Activated T-cell treated with anti-CD3 and anti-CD28 coated beads, Interleukin-2, amount 50 U/mL, for 48 hours (primary cell): ENCODE measurements at regions not wholly inside any gene's neighbourhood (a gene's known extent, or its start where the extent isn't known, plus 50 kb on each side); places are given as distances from the start of the nearest gene placed in this dataset.
"Not testable (repeated sequence)": the region's sequence is repeated elsewhere in the genome, so short reads cannot be mapped to it uniquely, and the experiment has no call there.

Experiments
- DNase-seq, 2 experiments: peaks; one replicate each; pipeline ENCODE4 v3.0.0-alpha.2; 2020

- no peak for DNase-seq
Observed at GRCh38 chr3:14252321-14253021, 73.9 kb downstream of the LSM3 start.

GRCh38 chr3:14253022-14253706 is 74.5 kb downstream of the LSM3 start:
- no peak for DNase-seq

GRCh38 chr3:14253707-14254382 is 75.2 kb downstream of the LSM3 start:
- no peak for DNase-seq

DNA sequence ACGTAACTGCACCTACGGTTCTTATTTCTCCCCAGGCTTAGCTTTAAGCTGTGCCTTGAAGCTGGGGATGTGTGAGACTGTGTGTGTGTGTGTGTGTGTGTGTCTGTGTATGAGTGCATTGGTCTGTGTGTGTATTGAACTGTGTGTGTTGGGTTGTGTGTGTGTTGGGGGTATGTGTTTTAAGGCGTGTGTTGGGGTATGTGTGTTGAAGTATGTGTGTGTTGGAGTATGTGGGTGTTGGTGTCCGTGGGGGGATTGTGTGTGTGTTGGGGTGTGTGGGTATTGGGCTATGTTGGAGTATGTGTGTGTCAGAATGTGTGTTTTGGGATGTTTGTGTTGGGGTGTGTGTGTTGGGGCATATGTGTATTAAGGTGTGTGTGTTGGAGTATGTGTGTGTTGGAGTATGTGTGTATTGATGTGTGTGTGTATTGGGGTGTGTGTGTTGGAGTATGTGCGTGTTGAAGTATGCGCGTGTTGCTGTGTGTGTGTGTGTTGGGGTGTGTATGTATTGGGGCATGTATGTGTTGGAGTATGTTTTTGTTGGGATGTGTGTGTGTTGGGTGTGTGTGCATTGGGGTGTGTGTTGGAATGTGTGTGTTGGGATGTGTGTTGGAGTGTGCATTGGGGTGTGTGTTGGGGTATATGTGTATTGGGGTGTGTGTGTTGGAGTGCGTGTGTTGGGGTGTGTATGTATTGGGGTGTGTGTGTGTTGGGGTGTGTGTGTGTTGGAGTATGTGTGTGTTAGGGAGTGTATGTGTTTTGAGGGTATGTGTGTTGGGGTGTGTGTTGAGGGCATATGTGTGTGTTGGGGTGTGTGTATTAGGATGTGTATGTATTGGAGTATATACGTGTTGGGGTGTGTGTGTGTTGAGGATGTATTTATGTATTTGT is 76.4 kb downstream of the LSM3 start:
- no peak for DNase-seq

- DNase-seq = no peak
Observed at GRCh38 chr3:14256046-14256445, 77.4 kb downstream of the LSM3 start.

GRCh38 chr3:14256561-14257342 is 78.1 kb downstream of the LSM3 start:
- no peak for DNase-seq

DNA sequence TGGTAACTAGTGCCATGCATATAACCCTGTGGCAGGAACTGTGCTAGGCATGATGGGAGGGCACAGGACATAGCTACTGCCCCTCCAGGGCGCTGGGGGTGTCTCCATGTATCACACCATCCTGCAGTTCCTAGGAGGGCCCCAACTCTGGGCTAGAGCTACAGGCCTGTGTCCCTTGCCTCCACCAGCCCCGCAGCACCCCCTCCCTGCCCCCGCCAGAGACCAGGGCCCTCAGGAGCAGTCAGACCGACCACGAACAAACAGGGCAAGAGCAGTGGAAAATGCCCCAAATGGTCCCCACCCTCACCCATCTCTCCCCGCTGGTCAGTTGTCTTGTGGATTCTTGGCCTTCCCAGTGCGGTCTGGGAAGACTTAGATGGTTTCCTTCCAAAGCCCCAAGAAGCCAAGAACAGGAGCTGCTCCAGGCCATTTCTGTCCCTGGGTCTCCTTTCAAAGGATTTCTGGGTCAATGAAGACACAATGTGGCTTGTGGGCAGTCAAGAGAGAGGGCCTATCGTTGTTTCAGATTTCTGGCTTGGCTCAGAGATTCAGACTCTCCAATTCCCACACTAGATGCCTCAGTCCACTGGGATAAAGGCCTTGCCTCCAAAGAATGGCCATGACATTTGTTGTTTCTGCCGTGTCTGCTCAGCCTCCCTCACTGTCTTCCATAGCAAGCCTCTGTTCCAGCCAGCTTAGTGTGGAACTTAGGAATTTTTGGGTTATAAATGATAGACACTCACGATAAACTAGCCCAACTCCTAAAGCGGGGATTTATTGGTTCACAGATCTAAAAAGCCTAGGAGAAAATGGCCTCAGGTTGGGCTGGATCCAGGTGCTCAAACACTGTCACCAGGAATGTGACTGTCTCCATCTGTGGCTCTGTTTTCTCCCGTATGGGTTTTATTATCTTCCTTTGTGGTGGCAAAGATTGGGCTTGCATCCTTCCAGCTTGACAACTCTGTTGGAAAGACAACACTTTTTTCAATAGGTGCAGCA is 80.6 kb downstream of the LSM3 start:
- DNase-seq = no peak

DNA sequence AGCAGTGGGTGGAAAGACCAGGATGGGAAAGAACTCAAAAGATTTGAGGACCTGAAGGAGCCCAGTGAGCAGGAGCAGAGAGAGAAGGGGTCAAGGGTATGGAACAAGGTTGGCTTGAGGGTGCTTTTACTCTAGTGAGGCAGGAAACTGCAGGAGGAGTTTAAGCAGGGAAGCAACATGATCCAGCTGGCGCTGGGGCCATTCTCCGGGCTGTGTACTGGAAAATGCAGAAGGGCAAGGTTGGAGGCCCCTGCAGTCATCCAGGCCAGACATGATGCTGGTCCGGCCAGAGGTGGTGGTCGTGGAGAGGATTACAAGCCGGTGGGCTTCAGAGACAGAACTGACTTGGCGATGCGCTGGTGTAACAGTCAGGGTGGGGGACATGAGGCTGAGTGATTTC is 81.8 kb downstream of the LSM3 start:
- DNase-seq = no peak

DNA sequence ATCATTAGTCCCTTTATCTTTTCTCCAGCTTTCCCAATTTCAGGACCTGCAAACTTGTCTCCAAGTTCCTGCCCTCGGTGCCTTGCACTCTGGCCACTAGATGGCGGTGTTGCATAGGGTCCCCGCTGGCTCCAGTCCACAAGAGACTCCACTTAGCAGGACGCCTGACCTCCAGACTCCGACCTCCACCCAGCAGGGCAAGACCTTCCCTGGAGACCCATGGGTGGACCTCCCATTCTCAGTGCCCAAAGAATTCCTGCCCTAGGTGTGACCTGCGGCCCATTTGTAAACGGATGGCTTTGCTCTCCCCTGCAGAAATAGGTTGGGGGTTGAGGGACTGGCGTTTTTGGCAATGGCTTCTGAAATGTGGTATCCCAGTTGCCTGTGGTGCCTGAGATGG is 82.6 kb downstream of the LSM3 start:
- peak; percentile 81 to 84 for DNase-seq

DNA sequence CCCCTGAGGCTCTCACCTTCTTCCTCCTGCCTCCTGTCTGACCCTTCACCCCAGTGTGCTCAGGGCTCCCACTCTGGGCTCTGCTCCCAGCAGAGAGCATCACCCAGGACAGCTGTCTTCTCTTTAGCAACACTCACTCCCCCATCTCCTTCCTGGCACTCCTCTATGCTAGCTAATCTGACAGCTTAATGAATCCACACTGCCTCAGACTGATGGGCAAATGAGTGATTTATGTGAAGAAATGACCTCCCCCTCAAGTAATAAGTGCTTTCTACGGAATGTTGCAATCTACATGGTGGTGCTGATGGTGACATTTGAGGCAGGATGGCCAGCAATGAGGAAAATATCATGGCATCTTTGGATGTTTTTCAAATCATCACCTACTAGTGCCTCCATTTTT is 83.6 kb downstream of the LSM3 start:
- DNase-seq = no peak

DNA sequence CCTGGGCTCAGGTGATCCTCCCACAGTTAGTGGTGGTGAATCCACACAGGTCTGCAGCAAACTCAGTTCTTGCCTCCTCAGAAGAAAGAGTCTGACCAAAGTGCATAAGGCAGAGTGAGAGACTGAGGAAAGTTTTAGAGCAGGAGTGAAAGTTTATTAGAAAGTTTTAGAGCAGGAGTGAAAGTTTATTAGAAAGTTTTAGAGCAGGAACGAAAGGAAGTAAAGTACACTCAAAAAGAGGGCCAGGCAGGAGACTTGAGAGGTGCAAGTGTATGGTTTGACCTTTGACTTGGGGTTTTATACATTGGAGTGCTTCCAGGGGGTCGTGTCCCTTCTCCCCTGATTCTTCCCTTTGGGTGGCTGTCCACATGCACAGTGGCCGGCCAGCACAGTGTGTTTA is 84.2 kb downstream of the LSM3 start:
- DNase-seq = no peak

DNA sequence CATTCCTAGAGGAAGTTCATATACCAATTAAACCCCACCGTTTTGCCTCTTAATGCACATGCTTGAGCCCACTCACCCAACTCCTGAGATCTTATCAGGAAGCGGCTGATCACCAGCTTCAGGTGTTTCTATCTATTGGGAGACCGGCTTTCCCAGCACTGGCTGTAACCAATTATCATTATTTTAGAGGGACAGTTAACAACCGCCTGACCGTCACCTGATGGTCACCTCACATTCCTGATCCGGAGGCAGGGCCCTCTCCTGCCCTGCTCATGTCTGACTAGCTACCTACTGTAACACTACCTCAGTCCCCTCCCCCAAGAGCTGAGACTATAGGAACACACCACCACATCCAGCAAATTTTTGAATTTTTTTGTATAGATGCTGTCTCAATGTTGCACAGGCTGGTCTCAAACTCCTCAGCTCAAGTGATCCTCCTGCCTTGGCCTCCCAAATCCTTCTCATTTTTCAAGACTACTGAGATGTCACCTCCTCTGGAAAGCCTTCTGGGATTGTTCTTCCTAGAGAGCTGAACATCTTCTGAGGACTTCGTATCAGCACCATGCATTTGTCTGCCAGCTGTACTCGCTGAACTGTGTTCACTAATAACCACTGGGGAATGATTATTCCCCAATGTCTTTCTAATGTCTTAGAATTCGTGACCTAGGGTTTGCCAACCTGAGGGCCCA is 84.8 kb downstream of the LSM3 start:
- DNase-seq = no peak

DNA sequence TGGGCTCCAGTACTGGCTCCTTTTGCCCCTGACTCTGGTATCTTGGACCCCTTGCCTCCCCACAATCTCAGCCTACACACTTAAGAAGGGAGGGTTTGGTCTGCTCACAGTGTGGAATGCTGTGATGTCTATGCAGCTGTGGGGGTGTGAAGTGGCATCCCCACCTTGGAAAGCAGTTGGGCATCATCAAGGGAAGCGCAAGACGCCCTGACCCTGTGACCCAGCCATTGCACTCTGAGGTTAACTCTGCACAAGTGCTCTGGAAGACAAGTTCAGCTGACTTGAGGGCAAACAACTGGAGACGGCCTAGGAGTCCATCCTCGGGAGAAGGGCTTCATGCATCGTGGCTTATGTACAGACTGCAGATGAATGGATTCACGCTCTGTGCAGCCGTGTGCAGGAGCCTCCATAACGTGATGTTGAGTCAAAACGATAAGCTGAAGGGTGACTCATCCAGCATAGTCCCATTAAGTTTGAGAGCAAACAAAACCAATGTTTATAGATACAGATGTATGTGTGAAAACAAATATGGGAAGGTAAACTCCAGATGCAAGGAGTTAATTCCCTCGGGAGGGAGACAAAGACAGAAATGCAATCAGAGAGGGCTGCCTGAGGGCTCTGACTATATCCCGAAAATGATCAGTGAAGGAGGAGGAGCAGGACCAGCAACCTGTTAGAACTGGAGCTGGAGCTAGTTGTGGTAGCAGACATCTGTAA is 86.8 kb downstream of the LSM3 start:
- DNase-seq = no peak

- no peak for DNase-seq
Observed at GRCh38 chr3:14266361-14266760, 87.7 kb downstream of the LSM3 start.

DNA sequence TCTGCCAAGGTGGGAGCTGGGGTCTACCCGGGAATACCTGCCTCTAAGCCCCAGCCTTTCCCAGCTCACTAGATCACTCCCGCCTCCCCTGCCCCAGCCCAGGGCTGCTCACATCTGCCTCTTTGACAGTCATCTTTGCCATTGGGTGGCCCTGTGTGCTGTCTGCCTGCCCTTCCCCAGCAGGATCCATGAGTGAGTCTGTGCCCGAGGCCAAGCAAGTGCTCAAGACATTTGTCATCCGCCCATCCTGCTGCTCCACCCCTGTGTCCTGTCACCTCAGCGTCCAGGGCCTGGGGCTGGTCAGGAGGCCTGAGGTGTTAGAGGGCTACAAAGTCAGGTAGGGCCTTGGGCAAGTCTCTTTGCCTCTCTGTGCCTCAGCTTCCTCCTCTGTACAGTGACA is 89.4 kb downstream of the LSM3 start:
- no peak for DNase-seq

DNA sequence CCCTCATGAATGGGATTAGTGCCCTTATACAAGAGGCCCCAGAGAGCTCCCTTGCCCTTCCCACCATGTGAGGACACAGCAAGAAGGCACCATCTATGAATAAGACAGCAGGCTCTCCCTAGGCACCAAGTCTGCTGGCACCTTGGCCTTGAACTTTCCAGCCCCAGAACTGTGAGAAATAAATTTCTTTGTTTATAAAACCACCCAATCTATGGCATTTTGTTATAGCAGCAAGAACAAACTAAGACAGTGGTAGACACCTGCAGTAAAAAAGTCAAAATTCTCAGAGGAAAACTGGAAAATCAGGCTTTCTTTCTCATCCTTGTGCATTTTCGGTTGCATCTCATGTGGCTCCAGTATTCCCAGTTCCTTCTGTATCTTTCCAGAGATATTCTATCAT is 90.3 kb downstream of the LSM3 start:
- DNase-seq = no peak

- DNase-seq = not testable (repeated sequence)
Observed at GRCh38 chr3:14272041-14272958, 93.7 kb downstream of the LSM3 start.

DNA sequence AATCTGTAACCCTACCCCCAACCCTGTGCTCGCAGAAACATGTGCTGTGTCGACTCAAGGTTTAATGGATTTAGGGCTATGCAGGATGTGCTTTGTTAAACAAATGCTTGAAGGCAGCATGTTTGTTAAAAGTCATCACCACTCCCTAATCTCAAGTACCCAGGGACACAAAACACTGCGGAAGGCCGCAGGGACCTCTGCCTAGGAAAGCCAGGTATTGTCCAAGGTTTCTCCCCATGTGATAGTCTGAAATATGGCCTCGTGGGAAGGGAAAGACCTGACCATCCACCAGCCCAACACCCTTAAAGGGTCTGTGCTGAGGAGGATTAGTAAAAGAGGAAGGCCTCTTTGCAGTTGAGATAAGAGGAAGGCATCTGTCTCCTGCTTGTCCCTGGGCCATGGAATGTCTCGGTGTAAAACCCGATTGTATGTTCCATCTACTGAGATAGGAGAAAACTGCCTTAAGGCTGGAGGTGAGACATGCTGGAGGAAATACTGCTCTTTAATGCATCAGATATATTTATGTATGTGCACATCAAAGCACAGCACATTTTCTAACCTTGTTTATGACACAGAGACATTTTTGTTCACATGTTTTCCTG is 94.4 kb downstream of the LSM3 start:
- not testable (repeated sequence) for DNase-seq
